HG02884 (cell line): ENCODE measurements at regions not wholly inside any gene's neighbourhood (a gene's known extent, or its start where the extent isn't known, plus 50 kb on each side); places are given as distances from the start of the nearest gene placed in this dataset.
"Not testable (repeated sequence)": the region's sequence is repeated elsewhere in the genome, so short reads cannot be mapped to it uniquely, and the experiment has no call there.

Source experiments
- ATAC-seq: cut with Tn5 transposase; IDR thresholded peaks from one replicate; pipeline ENCODE4 v1.9.1; 2021; ENCODE audit warnings: mild to moderate bottlenecking, moderate library complexity; ENCODE audit not compliant: unreplicated experiment

GRCh38 chr11:25612806-25613205, 719.1 kb upstream of the ANO3 start:
- no peak for ATAC-seq

GRCh38 chr11:25613451-25613850, 718.5 kb upstream of the ANO3 start:
- ATAC-seq, result no peak

GRCh38 chr11:25613865-25614264, 718.1 kb upstream of the ANO3 start:
- no peak for ATAC-seq

GRCh38 chr11:25615069-25615468, 716.9 kb upstream of the ANO3 start:
- ATAC-seq, result no peak

- ATAC-seq, result no peak
Measured at GRCh38 chr11:25615841-25616240, 716.1 kb upstream of the ANO3 start.

GRCh38 chr11:25625094-25625493, 706.8 kb upstream of the ANO3 start:
- ATAC-seq, result no peak

- ATAC-seq, result no peak
Measured at GRCh38 chr11:25628030-25628429, 703.9 kb upstream of the ANO3 start.

- no peak for ATAC-seq
Measured at GRCh38 chr11:25633230-25633629, 698.7 kb upstream of the ANO3 start.

GRCh38 chr11:25649220-25649619, 682.7 kb upstream of the ANO3 start:
- not testable (repeated sequence) for ATAC-seq

- ATAC-seq, result no peak
Measured at GRCh38 chr11:25650319-25650718, 681.6 kb upstream of the ANO3 start.

GRCh38 chr11:25655636-25656035, 676.3 kb upstream of the ANO3 start:
- ATAC-seq, result no peak

GRCh38 chr11:25658916-25659315, 673.0 kb upstream of the ANO3 start:
- no peak for ATAC-seq

- no peak for ATAC-seq
Measured at GRCh38 chr11:25659706-25660105, 672.2 kb upstream of the ANO3 start.

GRCh38 chr11:25667871-25668270, 664.1 kb upstream of the ANO3 start:
- no peak for ATAC-seq

GRCh38 chr11:25691959-25692358, 640.0 kb upstream of the ANO3 start:
- ATAC-seq, result no peak

- no peak for ATAC-seq
Measured at GRCh38 chr11:25702417-25702816, 629.5 kb upstream of the ANO3 start.

GRCh38 chr11:25710975-25711374, 621.0 kb upstream of the ANO3 start:
- no peak for ATAC-seq

- ATAC-seq, result no peak
Measured at GRCh38 chr11:25727944-25728343, 604.0 kb upstream of the ANO3 start.

- no peak for ATAC-seq
Measured at GRCh38 chr11:25730230-25730629, 601.7 kb upstream of the ANO3 start.

- ATAC-seq, result no peak
Measured at GRCh38 chr11:25733777-25734176, 598.2 kb upstream of the ANO3 start.

GRCh38 chr11:25734591-25735211, 597.2 kb upstream of the ANO3 start:
- ATAC-seq, result no peak

GRCh38 chr11:25737071-25737675, 594.8 kb upstream of the ANO3 start:
- ATAC-seq, result no peak

GRCh38 chr11:25741886-25742285, 590.0 kb upstream of the ANO3 start:
- no peak for ATAC-seq
